GM18861 (cell line): ENCODE measurements at regions not wholly inside any gene's neighbourhood (a gene's known extent, or its start where the extent isn't known, plus 50 kb on each side); places are given as distances from the start of the nearest gene placed in this dataset.

Source experiments
- ATAC-seq: cut with Tn5 transposase; IDR thresholded peaks from one replicate; pipeline ENCODE4 v1.9.1; 2021; ENCODE audit not compliant: unreplicated experiment

DNA sequence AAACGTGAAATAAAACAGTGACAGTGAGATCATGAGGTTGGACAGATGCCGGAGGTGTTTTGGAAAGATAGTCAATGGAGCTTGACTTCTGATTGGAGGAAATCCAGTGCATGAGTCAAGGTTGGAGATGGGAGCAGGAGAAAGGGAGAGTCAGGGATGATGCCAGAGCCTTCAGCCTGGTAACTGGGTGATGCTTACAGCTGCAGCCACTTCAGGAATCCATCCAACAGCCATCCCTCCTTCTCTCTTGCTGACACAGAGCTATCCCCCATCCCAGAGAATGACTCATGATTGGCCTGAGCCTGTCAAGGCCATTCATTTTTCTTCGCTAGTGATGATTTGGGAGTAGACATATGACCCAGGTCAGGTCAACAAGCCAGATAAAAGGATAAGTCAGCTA, 112.8 kb downstream of the SAMD5 start:
- ATAC-seq: no peak

DNA sequence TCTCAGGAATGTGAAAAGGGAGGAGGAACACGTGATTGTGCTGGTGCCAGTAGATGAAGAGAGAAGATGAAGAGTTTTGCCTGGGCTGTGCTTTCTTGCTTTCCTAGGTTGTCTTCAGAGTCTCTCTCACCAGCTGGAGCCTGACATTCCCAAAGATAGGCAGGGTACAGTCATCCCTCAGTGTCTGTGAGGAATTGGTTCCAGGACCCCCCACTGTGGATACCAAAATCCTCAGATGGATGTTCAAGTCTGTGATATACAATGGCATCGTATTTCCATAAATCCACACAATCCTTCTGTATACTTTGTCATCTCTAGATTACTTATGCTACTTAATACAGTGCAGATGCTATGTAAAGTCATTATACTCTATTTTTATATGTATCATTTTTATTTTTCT, 113.5 kb downstream of the SAMD5 start:
- no peak for ATAC-seq

DNA sequence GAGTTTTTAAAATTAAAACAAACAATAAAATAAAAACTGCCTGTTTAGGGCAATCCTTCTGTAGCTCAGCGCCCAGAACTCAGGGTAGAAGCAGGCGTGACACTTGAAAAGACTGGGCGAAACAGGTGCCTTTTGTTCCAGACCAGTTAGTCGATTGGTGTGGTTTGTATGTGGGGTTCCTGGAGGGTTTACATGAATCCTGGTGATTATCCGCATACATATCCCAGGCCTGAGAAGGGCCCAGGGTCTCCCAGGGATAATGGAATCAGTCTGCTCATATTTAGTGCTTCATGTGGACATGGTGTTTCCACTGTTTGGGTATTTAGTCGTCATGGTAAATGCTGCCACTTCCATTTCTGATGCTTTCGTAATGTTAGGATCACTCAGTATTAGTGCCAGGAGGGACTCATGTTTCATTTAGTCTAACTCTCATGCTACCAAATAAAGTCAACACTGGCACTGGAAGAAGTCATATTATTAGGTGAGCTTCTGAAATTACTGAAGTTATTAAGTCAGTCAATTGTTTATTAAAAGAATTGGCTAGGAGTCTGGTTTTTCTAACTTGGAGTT, 116.5 kb downstream of the SAMD5 start:
- no peak for ATAC-seq

DNA sequence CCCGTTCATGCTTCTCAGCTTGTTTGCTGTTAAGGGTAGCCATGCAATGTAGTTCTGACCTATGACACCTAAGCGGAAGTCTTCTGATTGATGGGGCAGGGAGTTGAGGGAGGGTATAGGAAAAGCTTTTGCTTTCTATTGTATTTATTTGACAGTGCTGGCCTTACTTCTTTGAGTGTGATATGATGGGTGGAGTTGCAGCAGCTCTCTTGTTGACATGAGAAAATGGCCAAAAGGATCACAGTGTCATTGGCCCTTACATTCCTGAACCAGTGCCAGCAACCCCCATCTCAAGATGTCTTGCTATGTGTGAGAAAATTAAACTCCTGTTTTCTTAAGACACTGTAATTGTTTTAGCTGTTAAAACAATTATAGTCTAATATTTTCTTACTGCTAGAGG, 117.5 kb downstream of the SAMD5 start:
- ATAC-seq: no peak

DNA sequence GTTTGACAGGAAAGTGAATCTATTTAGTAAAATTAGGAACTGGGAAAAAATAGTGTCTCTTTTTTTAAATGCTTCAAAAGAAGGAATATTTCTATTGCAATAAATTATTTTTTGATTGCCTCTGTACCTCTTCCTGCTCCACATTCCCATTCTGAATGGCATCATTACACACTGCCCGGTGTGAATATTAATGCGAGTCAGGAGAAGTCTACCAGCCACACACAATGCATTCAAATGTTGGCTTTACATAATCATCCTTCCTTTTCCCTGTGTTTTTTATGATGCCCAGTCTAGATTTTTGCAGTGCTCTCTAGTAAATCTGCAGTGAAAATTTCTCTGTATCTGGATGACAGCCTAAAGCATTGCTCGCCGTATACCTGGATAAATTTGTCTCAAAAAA, 118.9 kb downstream of the SAMD5 start:
- ATAC-seq: no peak

DNA sequence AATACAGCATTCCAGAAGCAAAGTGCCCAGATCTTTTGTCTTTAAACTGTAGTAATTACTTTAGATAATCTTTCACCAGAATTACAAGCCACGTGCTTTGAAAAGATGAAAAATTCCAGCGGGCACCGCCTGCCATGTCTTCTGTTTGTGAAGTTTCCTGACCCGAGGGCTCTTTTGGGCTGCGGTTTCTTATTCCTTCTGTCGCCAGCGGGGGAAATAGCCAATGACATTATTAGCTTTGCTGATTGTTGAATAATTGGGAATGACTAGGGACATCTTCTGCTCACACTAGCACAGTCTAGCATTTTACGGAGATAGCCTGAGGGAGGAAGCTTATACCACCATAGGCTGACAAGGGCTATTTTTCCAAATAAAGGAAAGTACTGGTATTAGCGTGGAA, 124.7 kb downstream of the SAMD5 start:
- no peak for ATAC-seq

DNA sequence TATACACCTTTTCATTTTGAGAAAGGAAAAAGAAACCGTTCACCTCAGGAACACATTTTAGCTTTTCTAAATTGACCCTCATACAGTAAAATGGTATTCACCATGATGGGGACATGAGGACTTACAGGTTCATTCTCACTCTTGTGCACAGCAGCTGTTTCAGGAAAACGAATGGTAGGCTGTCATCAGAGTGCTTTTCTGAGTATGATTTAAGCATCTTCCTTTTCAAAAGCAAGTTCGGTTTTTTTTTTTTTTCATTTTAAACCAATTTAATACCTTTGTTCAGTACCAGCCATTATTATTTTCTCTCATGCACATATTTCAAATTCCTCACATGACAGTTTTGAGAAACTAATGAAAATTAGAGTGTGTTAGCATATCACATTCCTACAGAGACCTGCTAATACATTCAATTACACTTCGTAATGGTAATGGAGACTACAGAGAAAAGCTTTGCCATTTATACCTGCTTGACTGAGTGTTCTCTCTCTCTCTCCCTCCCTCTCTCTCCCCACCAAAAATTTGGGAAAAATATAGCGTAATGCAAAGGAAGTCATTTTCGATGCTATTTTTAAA, 129.2 kb downstream of the SAMD5 start:
- ATAC-seq: no peak

DNA sequence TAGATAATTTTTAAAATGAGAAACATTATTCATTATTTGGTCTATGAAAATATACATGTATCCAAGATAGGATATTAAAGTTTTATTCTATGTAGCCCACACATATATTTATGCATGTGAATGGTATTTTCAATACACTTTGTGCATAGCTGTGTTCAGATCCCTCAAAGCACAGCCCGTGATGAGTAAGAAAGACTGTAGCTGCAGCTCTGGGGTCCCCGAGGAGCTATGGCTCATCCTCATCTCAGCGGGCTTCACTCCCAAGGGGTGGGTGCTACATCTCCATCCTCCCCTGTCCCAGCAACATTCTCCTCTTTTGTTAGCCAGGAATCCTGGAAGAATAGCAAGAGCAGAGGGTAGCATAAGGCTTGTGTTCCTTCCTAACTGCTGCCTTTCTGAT, 130.8 kb downstream of the SAMD5 start:
- ATAC-seq: no peak

DNA sequence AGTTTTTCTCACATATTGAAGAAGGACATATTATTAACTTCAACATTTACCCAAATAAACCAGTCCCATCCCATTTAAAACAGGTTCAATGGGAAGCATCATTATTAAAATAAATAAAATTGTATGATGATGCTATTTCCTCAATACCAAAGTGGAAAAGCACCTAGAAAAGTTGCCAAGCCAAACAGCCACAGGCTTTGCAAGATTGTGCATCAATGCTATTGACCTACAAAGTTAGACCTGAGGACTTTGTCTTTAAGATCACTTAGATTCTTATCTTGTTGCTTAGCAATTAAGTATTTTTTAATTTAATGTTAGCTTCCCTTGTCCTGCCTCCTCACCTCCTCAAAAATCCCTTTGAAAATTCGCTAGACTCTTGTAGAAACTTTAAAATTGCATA, 132.1 kb downstream of the SAMD5 start:
- ATAC-seq: no peak

DNA sequence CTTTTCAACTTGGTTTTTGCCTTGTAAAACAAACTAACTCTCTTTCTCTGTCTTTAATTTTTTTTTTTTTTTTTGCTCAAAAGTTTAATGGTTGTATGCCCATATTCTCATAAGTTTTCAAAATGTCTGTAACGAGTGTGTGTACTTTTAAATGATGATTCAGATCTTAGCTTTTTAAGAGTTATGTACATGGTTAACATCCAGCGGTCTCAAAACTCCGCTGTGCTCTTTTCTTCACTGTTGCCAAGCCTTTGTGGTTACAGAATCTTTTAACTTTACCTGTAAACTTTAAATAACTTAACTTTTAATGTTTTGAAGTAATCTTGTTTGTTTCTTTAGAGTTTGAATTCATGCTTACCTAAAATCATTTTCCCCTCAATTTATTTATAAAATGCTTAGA, 133.0 kb downstream of the SAMD5 start:
- no peak for ATAC-seq

DNA sequence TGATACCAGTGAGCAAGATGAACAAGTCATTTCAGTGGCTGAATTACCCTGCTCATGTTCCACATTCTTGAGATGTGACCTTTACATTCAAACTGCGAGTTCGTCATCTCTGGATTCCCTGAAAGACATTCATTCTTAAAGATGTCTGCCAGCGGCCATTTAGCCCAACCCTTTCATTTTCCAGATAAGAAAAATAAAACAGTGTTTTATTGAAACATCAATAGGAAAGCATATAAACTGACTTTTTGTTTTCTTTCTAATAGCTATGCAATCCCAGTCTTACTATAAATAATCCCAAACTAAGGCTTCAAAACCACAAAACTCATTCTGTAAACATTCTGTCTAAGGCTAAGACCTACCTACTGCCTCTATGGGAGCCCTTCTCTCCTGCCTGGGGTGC, 134.0 kb downstream of the SAMD5 start:
- ATAC-seq: no peak

DNA sequence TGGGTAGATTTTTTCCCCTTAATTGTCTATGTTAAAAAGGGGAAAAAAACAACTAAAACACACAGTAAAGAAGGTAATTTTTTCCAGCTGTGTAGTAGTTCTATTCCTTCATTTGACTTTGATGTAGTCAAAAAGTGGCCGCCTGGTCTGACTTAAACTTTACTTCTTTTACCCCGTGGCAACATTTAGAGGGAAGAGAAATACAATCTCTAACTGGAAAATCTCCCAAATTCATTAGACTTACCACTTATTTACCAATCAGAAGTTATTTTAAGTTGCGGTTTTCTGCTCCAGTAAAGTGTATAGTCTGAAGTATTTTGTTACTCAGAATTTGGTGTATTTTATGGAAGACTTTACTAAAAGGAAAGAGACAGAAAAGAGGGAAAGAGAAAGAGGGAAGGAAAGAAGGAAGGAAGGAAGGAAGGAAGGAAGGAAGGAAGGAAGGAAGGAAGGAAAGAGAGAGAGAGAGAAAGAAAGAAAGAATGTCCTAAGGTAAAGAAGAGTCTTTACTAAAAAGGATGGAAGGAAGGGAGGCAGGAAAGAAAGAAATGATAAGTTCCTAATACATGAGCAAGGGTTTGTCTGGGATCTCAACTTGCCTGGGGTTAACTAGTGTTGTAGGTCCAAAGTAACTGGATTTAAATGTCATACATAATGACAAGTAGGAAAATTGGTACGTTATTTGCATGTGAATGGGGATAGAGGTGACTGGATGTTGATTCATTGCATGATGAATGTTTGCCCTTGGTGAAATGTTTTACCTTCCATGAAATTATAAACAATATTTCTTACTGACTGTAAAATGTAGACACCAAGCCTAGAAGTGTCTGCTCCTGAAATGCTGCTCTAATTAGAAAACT, 135.1 kb downstream of the SAMD5 start:
- ATAC-seq: no peak

DNA sequence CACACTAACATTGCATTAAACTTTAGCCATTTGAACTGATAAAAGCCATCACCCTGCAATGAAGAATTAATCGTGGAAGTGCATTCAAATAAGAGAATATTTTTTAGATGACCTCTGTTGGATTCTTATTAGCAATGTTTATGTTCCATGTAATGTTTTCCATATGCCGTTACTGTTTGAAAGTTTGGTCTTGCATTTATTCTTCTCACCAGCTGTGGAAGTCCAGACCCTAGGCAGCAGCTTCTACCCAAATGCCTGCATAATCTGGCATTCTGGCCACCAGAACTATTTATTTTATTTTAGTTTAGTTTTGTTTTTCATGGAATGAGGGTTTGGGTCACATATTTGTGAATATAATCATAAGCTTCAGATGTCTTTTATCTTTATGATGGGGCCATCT, 140.4 kb downstream of the SAMD5 start:
- no peak for ATAC-seq

DNA sequence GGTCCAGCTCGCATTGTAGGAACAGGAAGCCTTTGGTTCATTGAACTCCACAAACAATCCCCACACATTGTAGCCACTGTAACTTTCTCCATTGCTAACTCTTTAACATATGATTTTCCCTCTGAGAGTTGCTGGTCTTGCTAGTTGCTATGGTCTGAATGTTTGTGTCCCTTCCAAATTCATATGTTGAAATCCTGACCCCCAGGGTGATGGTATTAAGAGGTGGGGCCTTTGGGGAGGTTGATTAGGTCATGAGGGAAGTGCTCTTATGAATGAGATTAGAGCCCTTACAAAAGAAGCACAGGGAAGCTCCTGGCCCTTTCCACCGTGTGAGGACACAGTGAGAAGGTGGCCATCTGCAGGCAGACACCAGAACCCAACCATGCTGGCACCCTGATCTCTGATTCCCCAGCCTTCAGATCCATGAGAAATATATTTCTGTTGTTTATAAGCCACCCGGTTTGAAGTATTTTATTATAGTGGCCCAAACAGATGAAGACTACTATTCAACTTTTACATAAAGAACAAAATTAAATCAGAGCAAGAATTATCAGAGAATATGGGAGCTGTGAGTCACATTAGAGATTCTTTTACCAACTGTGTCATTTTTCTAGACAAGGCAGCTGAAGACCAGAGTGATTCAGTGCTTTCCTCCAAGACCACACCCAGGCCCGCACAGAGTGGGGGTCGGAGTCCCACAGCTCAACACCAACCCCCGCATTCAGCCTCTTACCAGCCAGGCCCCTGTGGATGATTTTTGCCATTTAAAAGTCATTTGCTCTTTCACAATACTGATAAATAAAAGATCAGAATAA, 143.0 kb downstream of the SAMD5 start:
- ATAC-seq: no peak

DNA sequence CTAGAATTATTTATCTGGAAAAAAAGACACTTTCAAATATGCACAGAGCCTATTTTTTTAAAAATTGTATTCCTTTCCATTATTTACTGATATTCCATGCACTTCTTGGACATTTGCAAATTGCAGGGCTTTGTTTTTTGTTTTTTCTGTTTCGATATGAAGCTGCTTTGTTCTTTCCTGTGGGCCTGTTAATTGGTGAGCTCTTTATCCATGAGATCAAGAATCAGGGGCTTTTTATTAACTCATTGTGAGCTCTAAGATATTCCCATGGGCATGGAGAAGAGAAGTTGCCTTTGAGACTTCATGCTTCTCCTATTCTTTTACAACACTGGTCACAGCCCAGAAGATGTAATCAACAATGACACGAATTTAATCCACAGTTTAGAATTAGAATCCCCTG, 145.1 kb downstream of the SAMD5 start:
- ATAC-seq: no peak

DNA sequence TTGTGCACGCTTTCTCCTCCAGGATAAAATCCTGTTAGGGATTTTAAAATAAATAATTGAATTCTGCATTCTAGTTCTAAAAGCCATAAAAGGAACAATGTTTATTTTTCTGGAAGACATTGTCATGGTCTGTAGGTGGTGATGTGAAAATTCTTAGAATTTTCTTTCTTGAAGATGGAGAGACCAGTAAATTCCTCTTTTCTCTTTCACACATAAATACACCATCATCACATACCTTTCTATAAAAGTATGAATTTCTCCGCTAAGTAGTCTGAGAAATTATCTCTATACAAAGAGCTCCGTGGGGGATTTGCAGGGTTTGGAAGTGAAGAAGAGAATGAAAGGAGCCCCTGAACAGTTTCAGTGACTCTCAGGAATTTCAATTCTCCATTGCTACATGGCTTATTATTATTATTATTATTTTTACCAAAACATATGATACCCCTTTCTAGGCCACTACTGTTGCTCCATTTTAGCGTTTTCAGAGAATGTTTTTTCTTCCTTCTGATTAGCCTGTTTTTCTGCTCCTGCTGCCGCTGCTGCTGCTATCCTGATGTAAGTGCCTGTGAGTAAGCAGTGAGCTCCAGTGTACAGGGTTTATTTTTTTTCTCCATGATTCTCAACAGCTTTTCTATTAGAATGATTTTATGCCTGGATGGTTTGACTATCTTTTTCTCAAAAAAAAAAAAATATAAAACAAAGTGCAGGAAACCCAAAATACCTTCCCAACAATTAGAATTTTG, 145.8 kb downstream of the SAMD5 start:
- no peak for ATAC-seq

DNA sequence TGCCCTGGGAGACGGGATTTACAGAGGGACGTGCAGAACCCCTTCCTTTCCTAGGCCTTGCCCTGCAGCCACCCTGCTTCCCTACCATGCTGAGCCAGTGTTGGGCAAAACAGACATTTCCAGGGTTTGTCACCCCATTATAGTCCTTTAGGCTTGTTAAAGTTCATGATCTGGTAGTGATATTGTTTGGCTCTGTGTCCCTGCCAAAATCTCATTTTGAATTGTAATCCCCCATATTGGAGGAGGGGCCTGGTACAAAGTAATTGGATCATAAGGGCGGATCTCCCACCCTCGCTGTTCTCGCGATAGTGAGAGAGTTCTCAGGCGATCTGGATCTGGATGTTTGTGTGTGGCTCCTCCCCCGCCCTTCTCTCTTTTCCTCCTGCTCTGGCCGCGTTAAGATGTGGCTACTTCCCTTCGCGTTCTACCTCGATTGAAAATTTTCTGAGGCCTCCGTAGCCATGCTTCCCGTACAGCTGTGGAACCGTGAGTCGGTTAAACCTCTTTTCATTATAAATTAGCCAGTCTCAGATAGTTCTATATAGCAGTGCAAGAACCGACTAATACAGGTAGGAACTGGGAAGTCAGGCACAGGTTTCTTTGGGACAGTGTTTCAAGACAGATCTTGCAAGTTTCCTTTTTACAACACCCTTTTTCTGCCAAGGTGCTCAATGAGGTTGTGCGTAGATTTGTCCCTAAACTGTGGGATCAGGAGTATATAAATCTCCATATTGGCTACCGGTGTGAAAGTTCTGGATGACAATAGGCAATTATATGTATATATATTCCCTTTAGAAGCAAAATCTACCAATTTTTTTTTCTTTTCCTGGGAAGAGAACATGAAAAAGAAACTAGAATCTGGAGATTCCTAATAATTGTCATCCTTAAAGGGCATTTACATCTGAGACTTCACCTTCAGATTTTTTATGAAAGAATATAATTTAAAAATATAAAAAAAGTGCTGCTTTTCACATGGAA, 152.1 kb downstream of the SAMD5 start:
- ATAC-seq: no peak

DNA sequence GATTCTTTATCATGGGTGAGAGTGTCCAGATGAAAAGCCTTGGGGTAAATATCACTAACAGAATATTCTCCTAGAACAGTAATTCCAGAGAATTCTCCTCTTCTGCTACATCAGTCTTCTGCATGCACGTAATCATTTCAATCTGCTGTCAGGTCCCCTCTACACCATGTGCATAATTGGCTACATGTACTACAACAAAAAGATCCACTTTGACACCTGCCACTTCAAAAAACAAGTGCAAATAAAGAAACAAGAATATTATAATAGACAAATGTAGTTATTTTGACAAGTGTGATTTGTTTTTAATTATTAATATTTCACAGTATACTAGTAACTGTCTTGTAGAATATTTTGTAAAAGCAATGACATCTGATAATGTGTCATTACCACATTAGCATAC, 154.2 kb downstream of the SAMD5 start:
- ATAC-seq: no peak

DNA sequence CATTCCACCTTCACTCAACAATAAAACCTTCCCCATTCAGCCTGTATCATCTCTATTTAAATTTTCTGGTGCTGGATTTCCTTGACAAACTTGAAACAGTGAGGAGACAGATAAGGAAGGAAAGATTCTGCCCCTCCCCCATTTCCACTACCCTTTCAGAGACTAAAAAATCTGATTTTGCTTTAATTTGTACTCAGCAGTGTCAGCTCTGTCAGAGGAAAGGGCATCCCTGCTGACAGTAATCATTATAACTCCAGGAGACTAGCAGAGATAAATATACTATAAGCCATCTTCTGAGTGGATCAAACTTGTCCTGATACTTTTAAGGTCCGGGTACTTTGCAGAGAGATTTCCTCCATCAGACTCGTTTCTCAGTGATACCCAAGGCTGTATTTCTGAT, 155.6 kb downstream of the SAMD5 start:
- ATAC-seq: no peak

DNA sequence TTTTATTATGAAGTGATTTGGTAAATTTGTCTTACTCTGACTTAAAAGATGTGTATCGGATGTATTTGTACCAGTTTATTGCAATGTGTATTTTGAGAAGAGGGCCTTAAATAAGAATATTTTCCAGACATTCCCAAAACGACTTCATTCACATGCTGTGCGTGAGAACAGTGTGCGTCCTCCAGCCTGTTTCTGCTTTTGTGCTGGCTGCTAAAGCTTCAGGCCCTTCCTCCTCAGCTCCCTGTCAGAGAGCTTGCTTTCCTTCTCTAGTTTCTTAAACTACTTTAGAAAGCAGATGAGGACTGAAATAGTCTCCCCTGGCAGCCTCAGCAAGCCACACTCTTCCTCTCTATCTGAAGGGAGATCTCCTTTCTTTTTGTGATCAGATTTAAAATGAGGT, 157.8 kb downstream of the SAMD5 start:
- ATAC-seq: no peak
